Cardiac muscle cell (in vitro differentiated cells and primary cell): ENCODE measurements at regions not wholly inside any gene's neighbourhood (a gene's known extent, or its start where the extent isn't known, plus 50 kb on each side); places are given as distances from the start of the nearest gene placed in this dataset.

Experiments used
- DNase-seq, 2 donors: peaks; one replicate each; pipeline versions ENCODE4 v3.0.0 to v3.0.0-alpha.2; 2010 to 2017; ENCODE audit warnings: low read depth in 1 of 2, low spot score in 1 of 2
- H3K27ac ChIP-seq: fragments of 200-600 bp; sonication (generic); 2 replicates; pipeline ENCODE4 v1.5.1; 2016
- H3K27me3 ChIP-seq: fragments of 200-600 bp; sonication (generic); 2 replicates; pipeline ENCODE4 v1.6.0; 2016; ENCODE audit warnings: control low read depth
- H3K36me3 ChIP-seq: fragments of 200-600 bp; sonication (generic); 2 replicates; pipeline ENCODE4 v1.5.1; 2016; ENCODE audit warnings: control low read depth
- H3K4me1 ChIP-seq: fragments of 200-600 bp; sonication (generic); 2 replicates; pipeline ENCODE4 v1.8.1; 2017; ENCODE audit warnings: low read depth, mild to moderate bottlenecking, mixed run types
- H3K4me3 ChIP-seq: fragments of 200-600 bp; sonication (generic); 2 replicates; pipeline ENCODE4 v1.5.1; 2016; ENCODE audit warnings: mild to moderate bottlenecking
- H3K9me3 ChIP-seq: fragments of 200-600 bp; sonication (generic); 2 replicates; pipeline ENCODE4 v1.5.1; 2017; ENCODE audit warnings: low read depth, mild to moderate bottlenecking, control low read depth
- TF ChIP-seq, protein P1 (sequence below): IDR thresholded peaks from 2 replicates; pipeline ENCODE4 v1.5.1; 2012; ENCODE audit warnings: low read depth, mild to moderate bottlenecking, low read length

- no peak overlapping the region for H3K4me3 ChIP-seq
- no peaks in the 10 kb centered on the region for H3K27me3 ChIP-seq
- H3K9me3 ChIP-seq = no peaks in the 10 kb centered on the region
- no peaks in the 10 kb centered on the region for H3K36me3 ChIP-seq
- no peak for DNase-seq
- H3K4me1 ChIP-seq = peaks cover 26% of the 10 kb centered on the region
- TF ChIP-seq, protein P1, sequence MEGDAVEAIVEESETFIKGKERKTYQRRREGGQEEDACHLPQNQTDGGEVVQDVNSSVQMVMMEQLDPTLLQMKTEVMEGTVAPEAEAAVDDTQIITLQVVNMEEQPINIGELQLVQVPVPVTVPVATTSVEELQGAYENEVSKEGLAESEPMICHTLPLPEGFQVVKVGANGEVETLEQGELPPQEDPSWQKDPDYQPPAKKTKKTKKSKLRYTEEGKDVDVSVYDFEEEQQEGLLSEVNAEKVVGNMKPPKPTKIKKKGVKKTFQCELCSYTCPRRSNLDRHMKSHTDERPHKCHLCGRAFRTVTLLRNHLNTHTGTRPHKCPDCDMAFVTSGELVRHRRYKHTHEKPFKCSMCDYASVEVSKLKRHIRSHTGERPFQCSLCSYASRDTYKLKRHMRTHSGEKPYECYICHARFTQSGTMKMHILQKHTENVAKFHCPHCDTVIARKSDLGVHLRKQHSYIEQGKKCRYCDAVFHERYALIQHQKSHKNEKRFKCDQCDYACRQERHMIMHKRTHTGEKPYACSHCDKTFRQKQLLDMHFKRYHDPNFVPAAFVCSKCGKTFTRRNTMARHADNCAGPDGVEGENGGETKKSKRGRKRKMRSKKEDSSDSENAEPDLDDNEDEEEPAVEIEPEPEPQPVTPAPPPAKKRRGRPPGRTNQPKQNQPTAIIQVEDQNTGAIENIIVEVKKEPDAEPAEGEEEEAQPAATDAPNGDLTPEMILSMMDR = no peak
- peak overlapping the region; percentile 28 for H3K27ac ChIP-seq
Observed at GRCh38 chr11:112783945-112784322, 177.3 kb upstream of the NCAM1 start.

DNA sequence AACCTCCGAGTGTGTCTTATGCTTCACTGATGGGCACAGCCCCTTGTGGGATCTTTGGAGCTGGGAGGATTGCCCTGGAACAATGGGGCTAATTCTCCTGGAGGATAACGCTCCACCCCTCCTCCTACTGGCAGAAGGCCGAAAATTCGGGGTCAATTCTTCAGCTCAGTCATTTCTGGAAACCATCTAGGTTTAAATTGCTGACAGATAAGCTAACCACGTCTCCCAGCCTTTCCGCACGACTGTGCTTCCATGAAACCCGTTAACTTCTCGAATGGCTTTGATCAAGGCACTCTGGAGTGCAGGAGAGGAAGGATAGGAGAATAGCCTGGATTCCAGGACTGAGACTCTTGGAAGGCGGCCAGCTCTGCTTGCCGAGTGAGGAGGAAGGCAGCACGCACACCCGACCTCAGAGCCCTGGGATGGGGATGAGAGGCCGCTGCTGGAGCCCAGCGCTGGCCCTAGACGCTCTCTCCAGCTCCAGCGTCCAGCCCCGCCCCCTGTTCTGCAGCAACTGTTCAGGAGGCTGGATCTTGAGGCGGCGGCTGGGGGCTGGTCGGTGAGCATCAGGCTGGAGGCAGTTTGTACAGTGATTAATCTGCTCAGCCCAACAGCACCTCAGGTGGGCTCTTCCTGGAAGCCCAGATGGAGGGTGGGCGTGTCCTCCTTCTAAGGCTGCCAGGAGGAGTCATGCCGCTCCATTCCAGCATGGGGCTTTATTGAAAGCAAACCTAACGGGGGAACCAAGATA lies 176.7 kb upstream of the NCAM1 start:
- peak overlapping the region; percentile 28 for H3K27ac ChIP-seq
- no peaks in the 10 kb centered on the region for H3K36me3 ChIP-seq
- H3K4me3 ChIP-seq = no peak overlapping the region
- peak; percentile 83 to 98 for DNase-seq
- H3K9me3 ChIP-seq = no peaks in the 10 kb centered on the region
- H3K27me3 ChIP-seq = no peaks in the 10 kb centered on the region
- TF ChIP-seq, protein P1 = peak; percentile 31
- H3K4me1 ChIP-seq = peaks cover 24% of the 10 kb centered on the region

- Histone ChIP-seq H3K36me3 (no peaks in the 10 kb centered on the region), H3K9me3 (no peaks in the 10 kb centered on the region), H3K4me3 (no peak overlapping the region), H3K27me3 (no peaks in the 10 kb centered on the region), H3K4me1 (peaks cover 20% of the 10 kb centered on the region), H3K27ac (peak overlapping the region; percentile 28)
- TF ChIP-seq, protein P1 = no peak
- DNase-seq = peak in 1 of 2 donors; percentile 86
Observed at GRCh38 chr11:112785149-112785548, 176.1 kb upstream of the NCAM1 start.

DNA sequence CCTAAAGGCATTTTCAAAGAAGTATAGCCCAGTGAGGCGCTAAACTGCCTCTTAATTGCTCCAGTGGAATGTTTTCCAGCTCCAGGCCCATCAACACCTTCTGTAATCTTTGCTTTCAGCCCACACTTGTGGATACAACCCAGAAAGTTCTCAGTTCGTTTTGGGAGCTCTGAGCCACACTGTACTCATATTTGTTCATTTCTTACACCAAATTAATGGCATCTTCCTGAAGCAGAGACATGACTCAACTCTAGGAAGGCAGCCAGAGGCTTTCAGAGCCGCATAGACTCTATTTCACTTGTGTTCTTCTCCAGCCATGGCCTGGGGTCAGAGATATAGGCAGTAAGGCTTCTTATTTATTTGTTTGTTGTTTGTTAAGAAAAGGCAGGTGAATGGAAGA lies 175.5 kb upstream of the NCAM1 start:
- TF ChIP-seq, protein P1 = no peak
- DNase-seq = peak in 1 of 2 donors; percentile 87
- Histone ChIP-seq H3K4me1 (peaks cover 17% of the 10 kb centered on the region), H3K27ac (no peak overlapping the region), H3K27me3 (no peaks in the 10 kb centered on the region), H3K36me3 (no peaks in the 10 kb centered on the region), H3K9me3 (no peaks in the 10 kb centered on the region), H3K4me3 (no peak overlapping the region)

DNA sequence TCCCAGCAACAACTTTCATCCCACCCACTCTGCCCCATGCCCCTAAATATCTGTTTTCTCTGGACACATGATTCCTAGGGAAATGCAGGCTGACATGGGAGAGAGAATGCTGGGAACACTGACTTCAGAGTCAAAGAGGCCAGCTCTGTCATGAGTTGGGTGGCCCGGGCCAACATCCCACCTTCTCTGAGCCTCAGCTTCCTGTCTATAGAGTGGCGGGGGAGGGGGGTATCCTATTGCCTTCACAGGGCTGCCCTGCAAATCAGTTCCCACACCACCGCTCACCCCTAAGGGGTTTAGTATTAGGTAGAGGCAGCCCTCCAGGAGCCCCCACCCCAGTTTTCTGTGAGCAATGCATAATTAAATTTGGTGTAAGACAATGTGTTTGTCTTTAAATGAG lies 175.0 kb upstream of the NCAM1 start:
- H3K4me1 ChIP-seq = peaks cover 17% of the 10 kb centered on the region
- TF ChIP-seq, protein P1 = no peak
- H3K4me3 ChIP-seq = no peak overlapping the region
- H3K36me3 ChIP-seq = no peaks in the 10 kb centered on the region
- no peak overlapping the region for H3K27ac ChIP-seq
- H3K9me3 ChIP-seq = no peaks in the 10 kb centered on the region
- DNase-seq = no peak
- H3K27me3 ChIP-seq = no peaks in the 10 kb centered on the region
